PC-3 (cell line): ENCODE measurements at regions not wholly inside any gene's neighbourhood (a gene's known extent, or its start where the extent isn't known, plus 50 kb on each side); places are given as distances from the start of the nearest gene placed in this dataset.

ENCODE experiments used
- CTCF ChIP-seq: fragments of 300-600 bp; sonication (generic); conservative IDR thresholded peaks from 2 replicates; pipeline ENCODE4 v1.5.1; 2017; ENCODE audit warnings: antibody characterized with exemption, low read depth, mild to moderate bottlenecking, low read length
- EZH2 ChIP-seq: fragments of 300-600 bp; sonication (generic); IDR thresholded peaks from one replicate; pipeline ENCODE4 v1.6.1; 2017; ENCODE audit warnings: antibody characterized with exemption, mild to moderate bottlenecking, low read length; ENCODE audit not compliant: unreplicated experiment
- EZH2phosphoT487 ChIP-seq: fragments of 300-600 bp; sonication (generic); IDR thresholded peaks from 2 replicates; pipeline ENCODE4 v1.6.1; 2018; ENCODE audit warnings: mild to moderate bottlenecking, antibody characterized with exemption, low read length, borderline replicate concordance

GRCh38 chr9:136605988-136606660 lies 56.6 kb upstream of the EGFL7 start:
- TF ChIP-seq CTCF (no peak), EZH2 (no peak), EZH2phosphoT487 (no peak)
